GM21515 (cell line): ENCODE measurements at regions not wholly inside any gene's neighbourhood (a gene's known extent, or its start where the extent isn't known, plus 50 kb on each side); places are given as distances from the start of the nearest gene placed in this dataset.

Source experiments
- ATAC-seq: cut with Tn5 transposase; IDR thresholded peaks from one replicate; pipeline ENCODE4 v1.9.1; 2021; ENCODE audit not compliant: unreplicated experiment

GRCh38 chr1:39134768-39135333 is 69.6 kb upstream of the MACF1 start:
- no peak for ATAC-seq

GRCh38 chr1:39136638-39137037 is 67.9 kb upstream of the MACF1 start:
- ATAC-seq: no peak

- no peak for ATAC-seq
Observed at GRCh38 chr1:39139723-39140360, 64.7 kb upstream of the MACF1 start.

- ATAC-seq: no peak
Observed at GRCh38 chr1:39141925-39142324, 62.6 kb upstream of the MACF1 start.

GRCh38 chr1:39142401-39143060 is 62.0 kb upstream of the MACF1 start:
- ATAC-seq: no peak

- ATAC-seq: no peak
Observed at GRCh38 chr1:39144924-39145323, 59.6 kb upstream of the MACF1 start.

GRCh38 chr1:39145331-39145965 is 59.0 kb upstream of the MACF1 start:
- ATAC-seq: no peak

- ATAC-seq: no peak
Observed at GRCh38 chr1:39146681-39147080, 57.8 kb upstream of the MACF1 start.

- no peak for ATAC-seq
Observed at GRCh38 chr1:39147099-39148025, 57.1 kb upstream of the MACF1 start.

- ATAC-seq: no peak
Observed at GRCh38 chr1:39148942-39149341, 55.6 kb upstream of the MACF1 start.

- no peak for ATAC-seq
Observed at GRCh38 chr1:39149509-39149908, 55.0 kb upstream of the MACF1 start.

- ATAC-seq: no peak
Observed at GRCh38 chr1:39150779-39151178, 53.7 kb upstream of the MACF1 start.

GRCh38 chr1:39151267-39151666 is 53.2 kb upstream of the MACF1 start:
- ATAC-seq: no peak

- no peak for ATAC-seq
Observed at GRCh38 chr1:39152923-39153322, 51.6 kb upstream of the MACF1 start.

GRCh38 chr1:39153684-39154083 is 50.8 kb upstream of the MACF1 start:
- no peak for ATAC-seq

- ATAC-seq: no peak
Observed at GRCh38 chr1:39154553-39155421, 49.7 kb upstream of the MACF1 start.
